HG02943 (cell line): ENCODE measurements at regions not wholly inside any gene's neighbourhood (a gene's known extent, or its start where the extent isn't known, plus 50 kb on each side); places are given as distances from the start of the nearest gene placed in this dataset.
"Not testable (repeated sequence)": the region's sequence is repeated elsewhere in the genome, so short reads cannot be mapped to it uniquely, and the experiment has no call there.

Experiments
- ATAC-seq: cut with Tn5 transposase; IDR thresholded peaks from one replicate; pipeline ENCODE4 v1.9.1; 2021; ENCODE audit warnings: mild to moderate bottlenecking, low read depth, moderate library complexity; ENCODE audit not compliant: unreplicated experiment

DNA sequence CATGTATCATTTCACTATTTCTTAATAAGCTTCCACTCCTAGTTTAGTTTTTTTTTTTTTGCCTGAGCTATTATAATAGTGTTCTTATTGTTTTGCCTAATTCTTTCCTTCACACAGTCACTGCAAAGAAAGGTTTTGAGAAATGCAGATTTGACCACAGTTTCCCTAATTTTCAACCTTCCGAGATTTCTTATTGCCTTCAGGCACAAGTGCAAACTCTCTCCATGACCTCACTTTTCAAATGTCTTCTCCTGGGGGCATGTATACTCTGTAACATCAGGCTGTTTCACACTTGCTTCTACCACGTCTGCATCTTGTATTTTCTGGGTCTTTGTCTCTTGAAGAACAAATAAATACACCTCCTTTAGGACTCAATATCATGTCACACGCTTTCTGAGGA lies 339.0 kb upstream of the CITED2 start:
- no peak for ATAC-seq

DNA sequence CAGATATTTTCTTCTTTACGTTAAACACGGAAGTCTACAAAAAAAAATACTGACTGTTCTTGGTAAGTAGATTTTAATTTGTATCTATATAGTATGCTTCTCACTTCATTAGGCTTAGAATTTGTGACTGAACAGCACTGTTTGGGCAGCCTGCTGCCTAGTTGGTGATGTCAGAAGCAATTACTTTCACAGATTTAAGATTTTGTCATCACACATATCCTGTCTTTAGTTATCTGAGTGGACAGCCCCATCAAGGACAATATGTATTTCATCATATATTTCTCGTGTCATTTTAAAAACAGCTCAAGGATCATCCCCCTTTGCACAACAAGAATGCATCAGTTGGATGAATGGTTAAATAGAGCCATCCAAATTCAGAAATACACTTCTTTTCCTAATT lies 338.4 kb upstream of the CITED2 start:
- ATAC-seq, result no peak

DNA sequence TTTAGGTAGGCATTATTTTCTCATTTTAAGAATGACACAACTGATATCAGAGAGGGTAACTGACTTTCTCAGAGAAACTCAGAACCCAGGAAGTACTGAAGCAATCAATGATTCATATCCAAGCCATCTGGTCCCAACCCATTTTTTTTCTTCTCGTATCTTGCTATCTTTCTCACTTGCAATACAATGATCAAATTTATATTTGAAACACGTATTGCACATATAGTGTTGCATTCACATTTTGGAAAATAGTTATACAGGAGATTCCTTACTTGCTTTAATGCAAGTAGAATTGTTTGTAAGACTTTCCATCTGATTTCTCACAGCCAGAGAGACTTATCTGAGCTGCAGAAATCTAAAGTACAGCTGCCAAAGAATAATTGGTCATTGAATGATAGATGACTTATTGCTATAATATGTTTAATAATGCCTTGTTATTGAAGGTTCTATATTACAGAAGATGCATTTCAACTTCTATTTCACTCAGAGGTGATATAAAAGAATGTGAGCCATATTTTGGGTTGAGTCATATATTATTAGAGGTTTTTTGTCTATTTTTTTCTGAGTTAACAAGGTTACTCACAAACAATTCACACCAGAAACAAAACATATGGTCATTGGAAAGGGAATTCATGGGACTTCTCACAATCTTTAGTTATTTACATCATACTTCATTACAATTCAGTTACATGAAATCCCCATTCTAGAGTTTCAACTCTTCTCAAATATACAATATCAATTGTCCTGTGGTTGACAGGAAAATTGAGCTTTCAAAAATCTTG lies 337.5 kb upstream of the CITED2 start:
- no peak for ATAC-seq

DNA sequence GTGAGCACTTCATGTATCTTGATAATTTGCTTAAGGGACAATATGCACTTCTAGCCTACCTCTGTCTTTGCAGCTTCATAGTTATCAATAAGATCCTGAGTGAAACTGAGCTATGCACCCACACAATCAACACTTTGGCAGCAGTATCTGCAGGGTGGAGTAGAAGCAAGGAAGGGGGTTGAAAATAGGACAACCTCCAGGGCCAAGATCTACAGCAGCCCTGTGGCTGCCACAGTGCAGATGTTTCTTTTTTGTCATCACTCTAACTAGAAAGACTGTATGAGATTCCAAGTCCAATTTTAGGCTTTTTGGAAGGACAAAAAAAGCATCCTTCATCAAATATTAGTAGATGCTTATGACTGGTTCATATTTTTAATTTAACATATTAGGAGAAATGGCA lies 336.1 kb upstream of the CITED2 start:
- no peak for ATAC-seq

DNA sequence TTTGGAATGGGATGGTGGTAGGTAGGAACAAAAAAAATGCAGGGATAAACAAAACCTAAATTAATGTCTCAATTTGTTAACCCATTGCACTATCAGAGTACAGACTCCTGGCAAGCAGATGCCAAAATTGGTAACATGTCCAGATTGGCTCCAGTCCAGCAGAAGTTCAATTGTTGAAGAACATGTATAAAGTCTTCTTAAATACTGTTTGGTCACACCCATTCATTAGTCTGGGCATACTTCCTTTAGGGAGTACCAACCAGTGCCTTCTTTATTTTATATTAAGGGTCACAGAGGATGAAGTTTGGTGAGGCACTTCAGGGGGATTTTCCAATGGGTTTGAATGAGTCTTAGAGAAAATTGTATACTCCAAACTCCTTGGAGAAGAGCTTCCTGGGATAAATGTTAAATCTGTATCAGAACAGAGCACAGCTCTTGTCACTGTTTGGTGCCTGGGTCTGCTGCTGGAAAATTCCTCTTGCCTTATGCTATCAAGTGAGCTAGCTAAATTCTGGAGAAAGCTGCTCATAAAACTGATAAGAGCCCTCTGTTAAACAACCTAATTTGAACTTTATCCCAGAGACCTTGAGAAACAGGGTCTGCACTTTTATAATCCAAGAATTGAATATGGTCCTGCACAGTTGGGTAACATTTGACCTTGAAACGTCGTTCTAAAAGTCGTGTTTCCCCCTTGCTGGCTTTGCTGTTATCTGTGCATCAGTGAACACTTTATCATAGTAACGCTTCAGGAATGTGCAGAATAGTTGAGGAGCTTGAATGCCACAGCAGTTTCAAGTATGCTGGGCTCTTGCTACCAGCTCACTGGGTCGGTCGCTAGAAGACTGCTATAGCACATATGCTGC lies 334.1 kb upstream of the CITED2 start:
- ATAC-seq, result no peak

DNA sequence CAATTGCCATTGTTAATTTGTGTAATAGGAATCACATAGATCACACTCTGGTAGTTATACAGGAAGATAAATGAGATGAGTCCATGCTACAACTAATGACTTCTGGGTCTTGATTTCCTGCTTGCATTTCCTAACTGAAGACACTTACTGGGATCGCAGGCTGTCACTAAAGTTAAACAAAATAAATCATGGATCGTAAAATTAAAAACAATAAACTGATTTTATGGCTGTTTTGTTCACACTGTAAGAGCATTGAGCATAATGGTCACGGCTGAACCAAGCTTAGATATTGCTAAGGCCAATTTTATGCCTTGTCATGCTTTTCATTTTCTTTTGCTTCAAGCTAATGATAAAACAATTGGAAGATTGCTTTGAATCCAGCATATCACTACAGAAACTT lies 332.5 kb upstream of the CITED2 start:
- no peak for ATAC-seq

DNA sequence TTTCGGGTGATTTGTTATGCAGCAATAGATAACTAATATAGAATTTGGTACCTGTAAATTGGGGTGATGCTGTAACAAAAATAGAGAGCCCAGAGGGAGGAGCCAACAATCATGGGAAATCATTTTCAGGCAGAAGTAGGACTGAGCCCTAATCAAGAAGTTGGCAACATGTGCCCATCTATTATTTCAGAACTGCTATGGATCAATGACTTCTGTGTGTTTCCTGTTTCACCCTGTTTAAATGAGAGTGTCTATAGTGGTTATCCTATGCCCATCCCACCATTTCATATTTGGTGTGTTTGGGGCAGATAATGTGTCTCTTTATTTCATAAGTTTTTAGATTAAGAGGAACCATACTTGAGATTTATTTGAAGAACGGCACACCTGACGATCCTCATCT lies 330.8 kb upstream of the CITED2 start:
- no peak for ATAC-seq

DNA sequence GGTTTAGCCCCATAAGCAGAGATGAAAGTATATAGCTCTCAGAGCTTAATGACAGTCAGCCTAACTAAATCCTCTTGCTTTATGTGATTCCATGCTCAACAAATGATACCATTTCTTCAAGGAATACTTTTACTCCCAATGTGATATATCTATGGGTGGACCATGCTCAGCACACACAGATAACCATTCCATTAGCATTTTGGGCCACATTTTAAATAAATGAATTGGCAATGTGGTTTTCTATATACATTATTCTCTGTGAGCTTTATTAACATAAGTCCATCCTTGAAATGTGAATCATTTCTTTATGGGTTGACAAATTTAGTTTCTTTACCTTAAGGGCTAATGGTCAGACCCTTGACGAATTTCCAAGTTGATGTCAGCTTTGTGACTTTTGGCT lies 329.3 kb upstream of the CITED2 start:
- no peak for ATAC-seq

DNA sequence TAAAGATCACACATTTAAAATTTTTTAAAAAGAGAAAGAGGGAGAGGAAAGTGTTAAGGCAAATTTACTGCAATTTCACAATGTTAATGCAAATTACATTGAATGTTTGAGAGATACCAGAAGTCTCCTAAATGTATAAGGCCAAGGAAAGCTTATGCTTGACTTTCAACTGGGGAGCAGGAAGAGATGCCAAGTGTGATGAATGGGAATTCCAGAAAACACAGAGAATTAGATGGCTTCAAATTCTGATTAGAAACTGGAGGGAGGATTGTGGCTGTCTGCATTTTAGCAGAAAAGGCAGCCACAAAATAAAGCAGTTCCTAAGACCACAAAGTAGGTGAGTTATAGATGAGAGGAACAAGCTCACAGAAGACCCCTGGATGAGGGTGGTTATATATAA lies 328.3 kb upstream of the CITED2 start:
- no peak for ATAC-seq

DNA sequence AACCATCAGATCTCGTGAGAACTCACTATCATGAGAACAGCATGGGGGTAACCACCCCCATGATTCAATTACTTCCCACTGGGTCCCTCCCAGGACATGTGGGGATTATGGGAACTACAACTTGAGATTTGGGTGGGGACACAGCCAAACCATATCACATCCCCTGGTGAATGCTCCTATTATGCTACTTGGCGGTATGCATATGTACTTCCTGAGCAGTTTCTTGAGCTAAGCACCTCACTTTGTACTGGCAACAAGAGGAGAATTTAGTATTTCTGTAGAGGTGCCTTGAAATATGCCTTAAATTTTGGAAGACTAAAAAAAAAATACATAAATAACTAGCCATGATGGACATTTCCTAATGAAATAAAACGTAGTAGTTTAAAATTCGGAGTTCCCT lies 327.2 kb upstream of the CITED2 start:
- ATAC-seq, result no peak

DNA sequence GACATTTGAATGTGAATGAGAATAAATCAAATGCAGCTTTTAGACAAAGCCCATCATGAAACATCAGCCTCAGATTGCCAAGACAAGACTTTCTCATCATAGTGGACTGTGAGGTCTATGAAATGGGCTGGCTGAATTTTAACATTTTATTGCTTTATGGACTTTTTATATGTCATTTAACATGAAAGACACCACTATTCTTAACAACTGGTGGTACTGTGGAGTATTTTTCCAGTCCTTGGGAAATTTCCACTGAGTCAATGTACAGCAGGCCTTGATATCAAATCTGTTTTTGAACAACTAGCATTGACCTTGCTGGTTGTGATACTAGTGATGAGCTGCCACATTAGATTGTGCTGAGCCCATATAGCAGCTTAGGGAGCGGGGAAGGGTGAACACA lies 326.6 kb upstream of the CITED2 start:
- no peak for ATAC-seq

DNA sequence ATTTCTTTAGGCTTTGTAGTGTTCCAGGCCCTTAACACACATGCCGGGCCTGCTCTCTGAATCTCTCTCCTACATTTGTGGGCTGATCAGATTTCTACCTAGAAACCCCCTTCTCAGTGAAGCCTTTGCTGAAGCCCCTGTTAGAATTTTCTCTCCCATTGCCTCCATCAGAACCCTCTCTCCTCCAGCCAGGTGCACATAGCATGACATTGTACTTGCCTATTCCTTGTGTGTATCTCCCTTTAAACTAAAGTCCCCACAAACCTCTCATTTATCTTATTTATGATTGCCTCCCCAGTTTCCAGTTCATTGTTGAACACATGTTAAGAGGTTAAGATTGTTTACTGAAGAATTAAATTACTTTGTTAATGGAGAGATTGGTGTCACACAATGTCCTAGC lies 325.5 kb upstream of the CITED2 start:
- no peak for ATAC-seq

DNA sequence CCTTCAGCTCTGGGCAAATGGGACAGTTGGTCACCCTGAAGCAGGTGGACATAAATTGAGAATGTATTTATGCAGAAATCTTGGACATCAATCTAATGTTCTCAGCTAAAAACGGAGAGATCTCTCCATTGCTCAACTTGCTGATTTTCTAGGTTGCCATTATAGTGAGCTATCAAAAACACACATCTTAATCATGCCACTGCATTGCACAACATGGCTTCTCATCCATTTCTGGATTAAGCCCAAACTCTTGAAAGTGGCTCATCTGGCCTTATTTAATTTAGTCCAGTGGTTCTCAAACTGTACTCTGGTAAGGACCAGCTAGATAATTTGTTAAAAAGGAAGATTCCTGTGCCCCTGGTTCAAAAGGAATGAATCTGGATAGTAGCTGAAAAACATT lies 324.9 kb upstream of the CITED2 start:
- ATAC-seq, result no peak

DNA sequence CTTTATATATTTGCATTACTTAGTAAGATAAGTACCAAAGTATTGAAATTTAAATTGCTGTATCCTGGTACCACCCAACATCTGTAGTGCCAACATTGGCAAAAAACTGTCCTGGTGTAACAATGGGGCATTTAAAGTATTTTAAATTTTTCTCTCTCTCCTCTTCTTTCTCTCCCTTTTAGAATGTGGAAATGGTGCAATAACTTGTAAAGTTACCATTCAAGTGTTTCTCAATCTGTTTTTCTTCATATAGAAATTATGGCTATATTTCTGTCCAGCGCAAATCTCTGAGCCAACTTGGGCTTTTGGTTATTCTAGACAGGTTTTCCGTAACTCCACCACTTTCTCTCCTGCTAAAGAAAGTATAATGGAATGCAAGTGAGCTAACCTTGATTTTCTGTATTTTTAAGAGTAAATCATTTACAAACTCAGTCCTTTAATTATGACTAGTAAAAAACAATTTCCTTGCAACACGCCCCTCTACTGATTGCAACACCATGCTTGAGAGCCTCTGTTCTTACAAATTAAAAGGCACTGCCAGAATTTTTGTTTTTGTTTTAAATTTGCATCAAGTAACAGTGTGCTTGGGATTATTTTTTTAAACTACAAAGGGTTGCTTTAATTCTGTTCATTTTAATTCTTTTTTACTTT lies 324.2 kb upstream of the CITED2 start:
- ATAC-seq, result no peak

DNA sequence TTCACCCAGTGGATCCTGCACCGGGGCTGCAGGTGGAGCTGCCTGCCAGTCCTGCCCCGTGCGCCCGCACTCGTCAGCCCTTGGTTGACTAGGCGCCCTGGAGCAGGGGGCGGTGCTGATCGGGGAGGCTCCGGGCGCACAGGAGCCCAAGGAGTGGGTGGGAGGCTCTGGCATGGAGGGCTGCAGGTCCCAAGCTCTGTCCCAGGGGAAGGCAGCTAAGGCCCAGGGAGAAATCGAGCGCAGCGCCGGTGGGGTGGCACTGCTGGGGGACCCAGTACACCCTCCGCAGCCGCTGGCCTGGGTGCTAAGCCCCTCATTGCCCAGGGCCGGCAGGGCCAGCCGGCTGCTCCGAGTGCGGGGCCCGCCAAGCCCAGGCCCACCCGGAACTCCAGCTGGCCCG lies 323.4 kb upstream of the CITED2 start:
- not testable (repeated sequence) for ATAC-seq

DNA sequence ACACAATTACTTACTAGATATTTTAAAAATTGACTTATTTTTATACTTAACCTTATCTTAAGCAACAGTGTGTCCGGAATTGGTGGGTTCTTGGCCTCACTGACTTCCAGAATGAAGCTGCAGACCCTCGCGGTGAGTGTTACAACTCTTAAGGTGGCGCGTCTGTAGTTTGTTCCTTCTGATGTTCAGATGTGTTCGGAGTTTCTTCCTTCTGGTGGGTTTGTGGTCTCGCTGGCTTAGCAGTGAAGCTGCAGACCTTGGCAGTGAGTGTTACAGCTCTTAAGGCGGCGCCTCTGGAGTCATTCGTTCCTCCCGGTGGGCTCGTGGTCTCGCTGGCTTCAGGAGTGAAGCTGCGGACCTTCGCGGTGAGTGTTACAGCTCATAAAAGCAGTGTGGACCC lies 322.5 kb upstream of the CITED2 start:
- not testable (repeated sequence) for ATAC-seq

DNA sequence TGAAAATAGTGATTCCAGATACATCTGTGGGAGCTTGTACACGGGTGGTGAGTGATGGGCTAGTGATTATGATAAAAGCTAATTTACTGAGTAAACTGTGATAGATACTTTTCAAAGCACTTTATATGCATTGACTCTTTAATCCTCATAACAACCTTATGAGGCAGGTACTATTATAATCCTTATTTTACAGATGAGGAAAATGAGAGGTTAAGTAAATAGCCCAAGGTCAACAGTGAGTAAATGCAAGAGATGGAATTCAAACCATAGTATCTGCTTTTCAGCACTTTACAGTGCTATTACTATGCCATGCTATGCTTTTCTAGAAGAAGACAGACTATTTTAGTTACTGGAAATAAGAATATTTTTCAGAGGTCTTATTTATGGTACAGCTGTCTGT lies 320.9 kb upstream of the CITED2 start:
- ATAC-seq, result no peak

DNA sequence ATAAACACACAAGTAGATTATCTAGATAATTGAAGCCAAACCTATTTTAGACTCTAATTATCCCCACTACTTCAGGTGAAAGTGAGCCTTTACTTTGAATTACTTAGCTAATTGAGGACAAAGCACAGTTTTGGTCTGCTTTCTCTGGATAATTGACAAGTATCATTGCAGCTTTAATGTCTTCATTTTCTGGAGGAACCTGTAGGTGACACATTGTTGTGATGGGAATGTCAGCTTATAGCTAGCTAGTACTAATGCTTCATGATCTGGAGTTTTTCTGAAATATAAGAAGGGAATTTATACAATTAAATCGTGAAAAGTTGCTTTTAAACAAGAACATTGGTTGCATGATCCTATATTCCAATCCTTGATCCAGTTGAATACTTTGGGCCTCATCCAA lies 319.3 kb upstream of the CITED2 start:
- no peak for ATAC-seq

DNA sequence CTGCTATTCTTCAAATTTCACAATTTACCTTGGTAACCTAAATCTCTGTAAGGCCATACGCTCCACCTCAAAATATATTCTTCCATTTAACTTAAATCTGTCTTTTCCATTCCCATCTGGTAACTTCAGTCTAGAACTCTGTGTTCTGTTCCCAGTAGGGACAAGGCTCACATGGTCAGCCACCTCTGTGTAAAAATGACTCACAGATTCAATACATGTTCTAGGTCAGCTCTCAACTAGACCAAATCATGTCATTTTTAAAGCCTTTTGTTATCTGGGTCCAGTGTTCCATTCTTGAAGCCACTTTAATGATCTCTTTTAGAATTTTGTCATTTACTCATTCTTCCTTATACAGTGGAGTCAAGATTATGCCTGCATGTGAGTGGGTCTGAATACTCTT lies 315.6 kb upstream of the CITED2 start:
- ATAC-seq, result no peak

DNA sequence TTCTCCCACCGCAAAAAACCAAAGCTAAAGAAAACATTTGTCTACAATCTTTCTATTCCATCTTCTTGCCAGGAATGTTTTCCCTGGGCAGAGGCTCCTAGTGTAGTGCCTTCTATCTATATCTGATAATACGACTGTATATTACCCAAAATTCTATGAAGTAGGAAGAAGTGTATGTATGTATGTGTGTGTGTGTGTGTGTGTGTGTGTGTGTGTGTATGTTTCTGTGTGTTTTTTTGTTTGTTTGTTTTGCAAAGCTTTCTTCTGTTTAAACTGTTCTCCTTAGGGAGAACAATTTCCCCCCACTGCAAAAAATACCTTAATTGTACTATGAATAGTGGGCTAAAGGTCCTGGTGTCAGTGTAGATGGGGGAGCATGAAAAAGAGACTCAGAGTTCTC lies 312.6 kb upstream of the CITED2 start:
- ATAC-seq, result no peak

DNA sequence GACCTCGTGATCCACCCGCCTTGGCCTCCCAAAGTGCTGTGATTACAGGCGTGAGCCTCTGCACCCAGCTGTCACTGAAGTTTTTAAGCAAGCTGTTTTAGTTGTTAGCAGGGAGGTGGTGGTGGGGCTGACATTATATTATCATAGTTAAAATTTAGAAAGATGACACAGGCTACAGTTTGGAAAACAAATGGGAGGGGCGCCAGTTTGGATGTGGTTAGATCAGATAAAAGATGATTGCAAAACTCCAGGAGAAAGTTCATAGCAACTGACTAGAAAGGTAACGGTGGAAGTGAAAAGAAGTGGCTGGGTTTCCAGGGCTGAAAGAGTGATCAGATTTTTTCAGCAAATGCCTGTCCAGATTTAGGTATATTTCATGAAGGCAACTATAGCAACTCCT lies 311.9 kb upstream of the CITED2 start:
- ATAC-seq, result no peak

DNA sequence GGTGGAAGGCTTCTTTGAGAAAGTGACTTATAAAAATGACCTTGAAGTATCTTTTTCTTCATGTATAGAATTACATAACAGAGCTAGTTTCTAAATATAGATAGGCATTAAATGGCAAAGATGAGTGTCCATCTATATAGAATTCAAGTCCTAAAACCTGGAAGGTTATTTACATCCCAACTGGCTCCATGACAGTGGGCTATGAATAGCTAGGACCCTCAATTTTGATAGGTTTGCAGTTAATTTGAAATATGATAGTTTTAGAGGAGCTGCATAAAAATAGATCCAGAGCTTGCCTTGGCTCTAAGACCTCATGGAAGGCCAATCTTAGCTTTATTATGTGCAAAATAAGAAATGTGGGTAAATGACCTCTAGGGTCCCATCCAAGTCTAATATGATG lies 310.6 kb upstream of the CITED2 start:
- no peak for ATAC-seq
